A673 (cell line): ENCODE measurements at regions not wholly inside any gene's neighbourhood (a gene's known extent, or its start where the extent isn't known, plus 50 kb on each side); places are given as distances from the start of the nearest gene placed in this dataset.

ENCODE experiments used
- BruUV-seq: library from RNA; stranded (reverse); fragments of 400-500 nt; replicated peaks from 2 replicates; lab custom pipeline; 2021; lab: Mats Ljungman, UMichigan
- CTCF ChIA-PET: fragments of 300-600 bp; sonication (Branson Sonifier 250); formaldehyde crosslinking; loops from one replicate; lab custom pipeline; 2022; ENCODE audit warnings: antibody characterized with exemption; lab: Charles Lee
- POLR2A ChIA-PET: fragments of 300-600 bp; sonication (Branson Sonifier 250); formaldehyde crosslinking; loops from one replicate; lab custom pipeline; 2022; ENCODE audit warnings: antibody characterized with exemption; ENCODE audit not compliant: low non-redundant PET; lab: Charles Lee
- DNase-seq: peaks from one replicate; pipeline ENCODE4 v3.0.0-alpha.2; 2015; ENCODE audit warnings: low spot score
- H3K27ac ChIP-seq: fragments of 200-600 bp; sonication (generic); 2 replicates; pipeline ENCODE4 v1.5.1; 2016; ENCODE audit warnings: mixed run types, low read depth, mild to moderate bottlenecking, mixed read lengths, antibody characterized with exemption, low read length; ENCODE audit not compliant: poor library complexity, severe bottlenecking
- H3K27me3 ChIP-seq: fragments of 200-600 bp; sonication (generic); replicated peaks from 2 replicates; pipeline ENCODE4 v1.6.1; 2017; ENCODE audit warnings: mixed run types, low read depth, mild to moderate bottlenecking, mixed read lengths, antibody characterized with exemption, low read length; ENCODE audit not compliant: insufficient read depth, poor library complexity
- H3K36me3 ChIP-seq: fragments of 200-600 bp; sonication (generic); 2 replicates; pipeline ENCODE4 v1.6.1; 2016; ENCODE audit warnings: mixed run types, mild to moderate bottlenecking, mixed read lengths, antibody characterized with exemption, low read length; ENCODE audit not compliant: insufficient read depth, poor library complexity, severe bottlenecking
- H3K4me1 ChIP-seq: fragments of 200-600 bp; sonication (generic); 2 replicates; pipeline ENCODE4 v1.6.1; 2017; ENCODE audit warnings: mixed run types, mild to moderate bottlenecking, mixed read lengths, antibody characterized with exemption, low read length; ENCODE audit not compliant: insufficient read depth, poor library complexity, severe bottlenecking
- H3K4me3 ChIP-seq: fragments of 200-600 bp; sonication (generic); 2 replicates; pipeline ENCODE4 v1.5.1; 2016; ENCODE audit warnings: low read depth, mixed run types, mild to moderate bottlenecking, mixed read lengths, low read length; ENCODE audit not compliant: poor library complexity, severe bottlenecking
- H3K9me3 ChIP-seq: fragments of 200-600 bp; sonication (generic); 2 replicates; pipeline ENCODE4 v1.6.1; 2016; ENCODE audit warnings: mixed run types, low read depth, mild to moderate bottlenecking, mixed read lengths, antibody characterized with exemption, low read length; ENCODE audit not compliant: poor library complexity, severe bottlenecking
- CTCF ChIP-seq: fragments of 300-800, 200-600 bp; sonication (generic); conservative IDR thresholded peaks from 2 replicates; pipeline ENCODE4 v1.5.1; 2017; ENCODE audit warnings: low read depth, mild to moderate bottlenecking, antibody characterized with exemption, low read length, moderate library complexity, mixed read lengths
- EZH2 ChIP-seq: fragments of 200-600 bp; sonication (generic); IDR thresholded peaks from 2 replicates; pipeline ENCODE4 v1.6.1; 2017; ENCODE audit warnings: borderline replicate concordance, low read depth, mild to moderate bottlenecking, mixed read lengths, antibody characterized with exemption, low read length; ENCODE audit not compliant: poor library complexity, severe bottlenecking
- intact Hi-C: fragments of 100-400 bp; cut with micrococcal nuclease; formaldehyde crosslinking; loops from one replicate; pipeline ENCODE4 v1.10.0; 2022; ENCODE audit not compliant: unreplicated experiment

- Histone ChIP-seq H3K4me1 (no peaks in the 10 kb centered on the region), H3K9me3 (no peaks in the 10 kb centered on the region), H3K27ac (no peak overlapping the region), H3K36me3 (no peaks in the 10 kb centered on the region), H3K4me3 (no peak overlapping the region), H3K27me3 (no peaks in the 10 kb centered on the region)
- DNase-seq, result no peak
- ChIA-PET POLR2A (no interaction called here), CTCF (no interaction called here)
- no TSS peak for BruUV-seq
- intact Hi-C loops, result no loop called here
- TF ChIP-seq EZH2, result no peak
- no peak for TF ChIP-seq CTCF
These were observed 138.0 kb upstream of the POU2AF2 start for GRCh38 chr11:111107501-111107900.

GRCh38 chr11:111106641-111107040, 138.9 kb upstream of the POU2AF2 start:
- TF ChIP-seq CTCF (no peak), EZH2 (no peak)
- intact Hi-C loops, result no loop called here
- Histone ChIP-seq H3K27ac (no peak overlapping the region), H3K9me3 (no peaks in the 10 kb centered on the region), H3K4me1 (no peaks in the 10 kb centered on the region), H3K27me3 (no peaks in the 10 kb centered on the region), H3K4me3 (no peak overlapping the region), H3K36me3 (no peaks in the 10 kb centered on the region)
- POLR2A ChIA-PET, result no interaction called here
- no peak for DNase-seq
- BruUV-seq, result no TSS peak
- CTCF ChIA-PET, result no interaction called here

- Histone ChIP-seq H3K36me3 (no peaks in the 10 kb centered on the region), H3K4me3 (no peak overlapping the region), H3K27ac (no peak overlapping the region), H3K27me3 (no peaks in the 10 kb centered on the region), H3K9me3 (no peaks in the 10 kb centered on the region), H3K4me1 (no peaks in the 10 kb centered on the region)
- TF ChIP-seq EZH2, result no peak
- no peak for TF ChIP-seq CTCF
- intact Hi-C loops, result no loop called here
- POLR2A ChIA-PET, result no interaction called here
- BruUV-seq, result no TSS peak
- DNase-seq, result no peak
- CTCF ChIA-PET, result no interaction called here
These were observed 140.0 kb upstream of the POU2AF2 start for GRCh38 chr11:111105566-111105965.
